ENCODE measurements at regions not wholly inside any gene's neighbourhood (a gene's known extent, or its start where the extent isn't known, plus 50 kb on each side); places are given as distances from the start of the nearest gene placed in this dataset.

DNA sequence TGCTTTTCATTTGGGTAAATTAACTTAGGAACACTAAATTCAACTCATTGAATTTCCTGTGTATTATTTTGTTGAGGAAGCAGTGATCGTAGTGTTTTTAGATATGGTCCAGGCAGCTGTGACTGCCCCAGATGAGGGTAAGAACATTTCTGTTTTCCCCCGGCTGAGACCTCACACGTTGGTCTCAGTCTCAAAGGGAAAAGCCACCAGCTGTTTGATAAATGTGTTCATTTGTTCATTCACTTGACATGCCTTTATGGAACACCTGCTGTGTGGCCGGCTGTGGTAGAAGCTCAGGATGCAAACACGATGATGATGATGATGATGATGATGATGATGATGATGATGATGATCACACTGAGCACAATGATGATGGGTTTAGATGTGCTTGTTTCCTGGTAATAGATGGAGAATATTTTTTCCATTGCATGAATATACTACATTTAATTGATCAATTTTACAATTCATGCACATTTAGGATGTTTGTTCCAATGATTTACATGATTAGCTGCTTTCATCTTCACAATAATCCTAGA lies 125.6 kb upstream of the ZNF32 start:
- TF ChIP-seq, protein P1, sequence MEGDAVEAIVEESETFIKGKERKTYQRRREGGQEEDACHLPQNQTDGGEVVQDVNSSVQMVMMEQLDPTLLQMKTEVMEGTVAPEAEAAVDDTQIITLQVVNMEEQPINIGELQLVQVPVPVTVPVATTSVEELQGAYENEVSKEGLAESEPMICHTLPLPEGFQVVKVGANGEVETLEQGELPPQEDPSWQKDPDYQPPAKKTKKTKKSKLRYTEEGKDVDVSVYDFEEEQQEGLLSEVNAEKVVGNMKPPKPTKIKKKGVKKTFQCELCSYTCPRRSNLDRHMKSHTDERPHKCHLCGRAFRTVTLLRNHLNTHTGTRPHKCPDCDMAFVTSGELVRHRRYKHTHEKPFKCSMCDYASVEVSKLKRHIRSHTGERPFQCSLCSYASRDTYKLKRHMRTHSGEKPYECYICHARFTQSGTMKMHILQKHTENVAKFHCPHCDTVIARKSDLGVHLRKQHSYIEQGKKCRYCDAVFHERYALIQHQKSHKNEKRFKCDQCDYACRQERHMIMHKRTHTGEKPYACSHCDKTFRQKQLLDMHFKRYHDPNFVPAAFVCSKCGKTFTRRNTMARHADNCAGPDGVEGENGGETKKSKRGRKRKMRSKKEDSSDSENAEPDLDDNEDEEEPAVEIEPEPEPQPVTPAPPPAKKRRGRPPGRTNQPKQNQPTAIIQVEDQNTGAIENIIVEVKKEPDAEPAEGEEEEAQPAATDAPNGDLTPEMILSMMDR (IDR thresholded peaks at IDR 0.05): no peak
- TF ChIP-seq POLR2A (IDR thresholded peaks at IDR 0.05): no peak

Data from transverse colon (tissue), 3 donors.